H1 (cell line): ENCODE measurements at regions not wholly inside any gene's neighbourhood (a gene's known extent, or its start where the extent isn't known, plus 50 kb on each side); places are given as distances from the start of the nearest gene placed in this dataset.

Experiments used
- CBX5 ChIP-seq: fragments of 300-800, 300-1000 bp; sonication (generic); IDR thresholded peaks from 2 replicates; pipeline ENCODE4 v1.7.1; 2016; ENCODE audit warnings: antibody characterized with exemption, low read length, low read depth
- GTF2F1 ChIP-seq: IDR thresholded peaks from 2 replicates; pipeline ENCODE4 v1.6.1; 2012; ENCODE audit warnings: low read depth, low read length, improper control_type of control experiment, borderline replicate concordance
- POLR2A ChIP-seq, 2 experiments: IDR thresholded peaks; 1 replicate in 1 of 2; 2 replicates in 1 of 2; pipeline ENCODE4 v1.6.1; 2011; ENCODE audit warnings: low read depth in 2 of 2, low read length in 2 of 2, mild to moderate bottlenecking in 2 of 2; ENCODE audit errors: control extremely low read depth in 1 of 2
- SUZ12 ChIP-seq: fragments of 200-600 bp; sonication (generic); IDR thresholded peaks from 2 replicates; pipeline ENCODE4 v1.6.1; 2012; ENCODE audit warnings: mild to moderate bottlenecking, inconsistent platforms, low read length, moderate library complexity, mixed read lengths
- TBP ChIP-seq: IDR thresholded peaks from 2 replicates; pipeline ENCODE4 v1.6.1; 2011; ENCODE audit warnings: low read depth, low read length, improper control_type of control experiment

- TF ChIP-seq TBP: no peak
- no peak for TF ChIP-seq CBX5
- no peak for TF ChIP-seq SUZ12
- TF ChIP-seq GTF2F1: no peak
- no peak for TF ChIP-seq POLR2A (IDR thresholded peaks at IDR 0.05; ENCODE audit: control extremely low read depth in 1 of 2, low read depth in 2 of 2, low read length in 2 of 2)
Measured at GRCh38 chr20:22984008-22984407, 51.1 kb upstream of the SSTR4 start (continued).
